Kidney glomerular epithelial cell (primary cell): ENCODE measurements at regions not wholly inside any gene's neighbourhood (a gene's known extent, or its start where the extent isn't known, plus 50 kb on each side); places are given as distances from the start of the nearest gene placed in this dataset.
"Not testable (repeated sequence)": the region's sequence is repeated elsewhere in the genome, so short reads cannot be mapped to it uniquely, and the experiment has no call there.

Experiments used
- DNase-seq: peaks from one replicate; lab custom pipeline; 2025; lab: John Stamatoyannopoulos, UW

DNA sequence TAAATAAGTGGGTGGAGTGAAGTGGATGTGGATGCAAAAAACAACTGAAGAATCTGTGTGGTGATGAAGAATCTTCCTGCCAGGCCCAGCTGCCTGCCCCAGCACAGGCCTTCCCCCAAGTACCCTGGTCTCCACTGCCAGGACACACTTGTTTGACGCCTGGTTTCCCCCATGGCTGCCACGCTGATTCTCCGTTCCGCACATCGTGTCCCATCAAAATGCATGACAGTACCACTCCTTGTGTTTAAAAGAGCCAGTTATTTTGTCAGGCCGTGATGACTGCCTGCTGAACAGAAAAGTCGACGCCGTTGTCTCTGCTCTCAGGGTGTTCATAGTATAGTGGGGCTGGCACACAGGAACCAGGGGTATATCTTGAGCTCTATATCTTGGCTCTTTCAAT lies 50.3 kb upstream of the KYNU start:
- no peak for DNase-seq

DNA sequence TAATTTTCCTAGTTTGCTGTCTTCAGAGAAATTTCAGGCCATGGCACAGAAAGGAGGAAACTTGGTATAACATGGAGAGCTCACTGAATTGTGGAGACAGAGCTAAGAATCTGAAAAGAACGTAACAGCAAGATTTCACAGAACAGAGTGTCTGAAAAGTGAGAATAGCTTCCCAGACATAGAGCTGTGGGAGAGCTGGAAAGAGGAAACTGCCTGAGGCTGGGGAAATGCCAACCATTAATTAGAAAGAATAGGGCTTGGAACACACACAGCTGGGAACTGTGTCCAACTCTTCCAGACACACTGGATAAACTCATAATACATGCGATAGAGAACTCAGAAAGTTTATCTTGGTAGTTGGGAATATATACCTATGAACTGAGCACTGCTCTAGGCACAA lies 51.6 kb upstream of the KYNU start:
- DNase-seq, result no peak

DNA sequence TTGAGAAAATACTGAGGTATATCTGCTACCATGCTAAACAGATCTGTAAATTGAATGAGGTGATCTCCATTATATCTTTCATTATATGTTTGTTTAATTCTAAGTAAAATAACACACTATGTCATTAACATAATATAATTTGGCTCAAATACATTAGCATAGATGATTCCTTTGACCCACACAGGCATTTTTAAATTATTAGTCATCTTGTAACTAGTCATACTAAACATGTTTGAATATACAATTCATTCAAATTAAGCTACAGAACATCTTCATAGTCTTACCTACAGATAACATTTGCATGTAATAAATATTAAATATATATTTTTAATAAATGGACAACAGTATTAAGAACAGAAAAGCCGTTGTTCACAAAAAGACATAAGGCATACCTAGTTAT lies 52.7 kb upstream of the KYNU start:
- DNase-seq, result no peak

DNA sequence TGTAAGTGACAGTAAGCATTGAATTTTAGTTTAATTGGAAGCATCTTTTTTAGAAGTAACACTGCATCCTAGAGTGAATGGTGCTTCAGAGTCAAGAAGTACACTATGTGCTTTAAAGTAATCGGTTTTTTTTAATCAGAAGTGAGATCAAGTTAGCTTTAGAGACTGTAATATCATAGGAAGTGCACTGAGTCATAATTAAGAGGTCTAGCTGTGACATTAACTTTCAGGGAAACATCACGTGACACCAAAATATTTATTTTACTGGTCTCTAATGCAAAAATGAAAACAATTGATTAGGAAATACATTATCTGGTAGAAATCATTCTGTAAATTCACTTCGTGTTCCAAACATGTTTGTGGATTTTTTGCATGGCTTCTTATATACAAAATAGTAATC lies 55.3 kb upstream of the KYNU start:
- no peak for DNase-seq

DNA sequence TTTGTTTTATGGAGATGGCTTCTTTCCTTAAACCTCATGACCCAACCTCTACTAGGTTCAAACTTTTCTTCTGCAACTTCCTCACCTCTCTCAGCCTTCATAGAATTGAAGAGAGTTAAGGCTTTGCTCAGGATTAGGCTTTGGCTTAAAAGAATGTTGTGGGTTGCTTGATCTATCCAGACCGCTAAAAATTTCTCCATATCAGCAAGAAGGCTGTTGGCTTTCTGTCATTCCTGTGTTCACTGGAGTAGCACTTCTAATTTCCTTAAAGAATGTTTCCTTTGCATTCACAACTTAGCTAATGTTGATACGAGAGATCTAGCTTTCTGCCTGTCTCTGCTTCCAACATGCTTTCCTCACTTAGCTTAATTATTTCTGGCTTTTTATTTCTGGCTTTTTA lies 58.1 kb upstream of the KYNU start:
- peak; percentile 85 for DNase-seq

DNA sequence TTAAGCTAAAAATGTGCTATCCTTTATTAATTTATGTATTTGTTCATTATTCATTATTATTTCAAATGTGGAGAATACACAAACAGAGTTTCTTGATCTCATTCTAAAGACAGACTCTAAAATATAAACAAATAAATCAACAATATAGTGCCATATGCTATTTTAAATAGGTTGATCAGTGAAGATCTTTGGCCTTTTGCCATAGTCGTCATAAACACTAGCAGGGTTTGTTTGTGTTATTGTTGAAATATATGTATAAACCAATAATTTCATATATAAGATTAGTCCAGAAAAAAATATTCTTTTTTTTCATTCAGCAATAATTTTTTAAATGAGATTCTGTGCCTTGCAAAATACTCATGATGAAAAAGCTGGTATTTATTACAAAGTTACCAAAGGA lies 62.1 kb upstream of the KYNU start:
- DNase-seq, result no peak

GRCh38 chr2:142813830-142814829 lies 63.3 kb upstream of the KYNU start:
- DNase-seq, result no peak

DNA sequence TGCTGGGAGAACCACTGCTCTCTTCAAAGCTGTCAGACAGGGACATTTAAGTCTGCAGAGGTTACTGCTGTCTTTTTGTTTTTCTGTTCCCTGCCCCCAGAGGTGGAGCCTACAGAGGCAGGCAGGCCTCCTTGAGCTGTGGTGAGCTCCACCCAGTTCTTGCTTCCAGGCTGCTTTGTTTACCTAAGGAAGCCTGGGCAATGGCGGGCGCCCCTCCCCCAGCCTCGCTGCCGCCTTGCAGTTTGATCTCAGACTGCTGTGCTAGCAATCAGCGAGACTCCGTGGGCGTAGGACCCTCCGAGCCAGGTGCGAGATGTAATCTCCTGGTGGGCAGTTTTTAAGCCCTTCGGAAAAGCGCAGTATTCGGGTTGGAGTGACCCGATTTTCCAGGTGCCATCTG lies 65.8 kb upstream of the KYNU start:
- not testable (repeated sequence) for DNase-seq

DNA sequence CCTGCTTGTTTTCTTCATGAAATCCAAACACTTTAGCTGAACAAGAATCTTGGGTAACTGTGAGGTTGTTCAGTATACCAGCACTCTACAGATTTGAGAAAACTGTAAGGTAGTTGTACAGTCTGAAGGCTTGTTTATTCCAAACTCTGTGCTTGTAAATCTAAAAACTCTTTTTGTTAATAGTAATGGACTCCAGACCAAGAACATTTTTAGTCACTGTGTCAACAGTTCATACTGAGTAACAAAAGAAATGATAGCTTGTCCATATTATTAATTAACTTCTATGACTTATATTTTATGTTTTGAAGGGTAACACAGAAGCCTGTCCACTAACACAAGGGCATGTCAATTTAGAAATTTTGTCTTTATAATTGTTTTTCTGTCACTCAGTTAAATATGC lies 72.2 kb upstream of the KYNU start:
- DNase-seq, result peak; percentile 2

GRCh38 chr2:142803158-142803557 lies 74.3 kb upstream of the KYNU start:
- no peak for DNase-seq

GRCh38 chr2:142796588-142796987 lies 80.9 kb upstream of the KYNU start:
- no peak for DNase-seq

- DNase-seq, result no peak
Observed at GRCh38 chr2:142796161-142796560, 81.3 kb upstream of the KYNU start.

DNA sequence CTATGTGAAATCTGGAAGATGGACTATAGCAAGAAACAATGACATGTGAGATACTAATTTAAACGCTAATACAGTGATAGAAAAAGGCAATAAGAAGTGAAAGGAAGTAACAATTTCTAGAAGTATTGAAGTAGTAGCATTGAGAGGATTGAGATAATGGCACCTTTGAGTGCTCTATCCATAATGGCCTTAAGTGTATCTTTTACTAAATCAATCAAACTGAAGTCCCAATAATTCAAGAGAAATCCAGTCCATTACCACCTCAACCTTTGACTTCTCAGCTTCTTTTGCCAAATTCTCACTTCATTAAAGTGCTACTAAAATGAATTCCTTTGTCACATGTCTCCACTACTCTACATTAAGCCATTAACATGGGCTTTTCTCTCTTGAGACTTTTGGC lies 82.6 kb upstream of the KYNU start:
- DNase-seq, result no peak

DNA sequence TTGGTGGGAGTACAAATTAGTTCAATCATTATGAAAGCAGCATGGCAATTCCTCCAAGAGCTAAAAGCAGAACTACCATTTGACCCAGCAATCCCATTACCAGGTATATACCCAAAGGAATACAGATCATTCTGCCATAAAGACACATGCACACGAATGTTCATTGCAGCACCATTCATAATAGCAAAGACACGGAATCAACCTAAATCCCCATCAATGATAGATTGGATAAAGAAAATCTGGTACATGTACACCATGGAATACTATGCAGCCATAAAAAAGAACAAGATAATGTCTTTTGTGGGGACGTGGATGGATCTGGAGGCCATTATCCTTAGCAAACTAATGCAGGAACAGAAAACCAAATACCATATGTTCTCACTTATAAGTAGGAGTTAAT lies 85.1 kb upstream of the KYNU start:
- DNase-seq, result not testable (repeated sequence)

GRCh38 chr2:142791335-142791734 lies 86.1 kb upstream of the KYNU start:
- DNase-seq, result no peak

- no peak for DNase-seq
Observed at GRCh38 chr2:142786918-142787702, 90.4 kb upstream of the KYNU start.

GRCh38 chr2:142782942-142783443 lies 94.5 kb upstream of the KYNU start:
- no peak for DNase-seq

DNA sequence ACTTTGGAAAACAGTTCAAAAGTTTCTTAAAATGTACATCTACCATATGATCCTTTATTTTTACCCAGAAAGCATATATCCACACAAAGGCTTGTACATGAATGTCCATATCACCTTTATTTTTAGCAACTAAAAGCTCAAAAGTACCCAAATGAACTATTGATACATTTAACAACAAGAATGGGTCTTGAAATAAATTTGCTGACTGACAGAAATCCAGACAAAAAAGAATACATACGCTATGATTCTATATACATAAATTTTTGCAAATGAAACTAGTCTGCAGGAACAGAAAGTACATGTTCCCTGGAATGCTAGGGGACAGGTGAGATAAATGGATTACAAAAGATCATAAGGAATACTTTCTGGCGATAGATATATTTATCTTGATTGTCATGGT lies 96.3 kb upstream of the KYNU start:
- DNase-seq, result no peak

- DNase-seq, result no peak
Observed at GRCh38 chr2:142778289-142778688, 99.2 kb upstream of the KYNU start.

DNA sequence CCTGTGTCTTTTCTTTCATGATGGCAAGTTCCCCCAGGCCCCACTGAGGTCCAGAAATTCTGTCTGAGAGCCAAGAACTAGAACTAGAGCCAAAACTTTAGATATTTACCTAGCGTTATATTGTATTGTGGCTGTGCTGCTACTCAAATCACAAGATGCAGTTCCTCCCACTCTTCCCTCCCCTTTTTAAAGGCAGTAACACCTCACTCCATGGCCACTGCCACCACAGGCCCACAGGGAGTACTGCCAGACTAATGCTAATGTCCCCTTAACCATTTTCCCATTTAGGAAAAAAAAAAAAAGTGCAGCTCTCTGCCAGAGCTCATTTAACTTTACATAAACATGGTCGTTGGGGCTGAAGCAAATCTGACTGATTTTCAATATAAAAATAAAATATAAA lies 99.7 kb upstream of the KYNU start:
- DNase-seq, result no peak

DNA sequence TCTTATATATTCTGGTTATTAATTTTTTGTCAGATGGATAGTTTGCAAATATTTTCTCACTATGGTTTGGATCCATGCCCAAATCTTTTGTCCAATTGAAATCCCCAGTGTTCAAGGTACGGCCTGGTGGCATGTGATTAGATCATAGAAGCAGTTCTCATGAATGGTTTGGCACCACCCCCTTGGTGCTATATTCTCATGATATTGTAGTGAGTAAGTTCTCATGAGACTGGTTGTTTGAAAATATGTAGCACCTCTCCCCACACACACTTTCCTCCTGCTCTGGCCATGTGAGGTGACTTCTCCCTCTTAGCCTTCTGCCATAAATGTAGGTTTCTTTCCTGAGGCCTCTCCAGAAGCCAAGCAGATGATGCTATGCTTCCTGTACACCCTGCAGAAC lies 107.7 kb upstream of the KYNU start:
- DNase-seq, result peak; percentile 0

DNA sequence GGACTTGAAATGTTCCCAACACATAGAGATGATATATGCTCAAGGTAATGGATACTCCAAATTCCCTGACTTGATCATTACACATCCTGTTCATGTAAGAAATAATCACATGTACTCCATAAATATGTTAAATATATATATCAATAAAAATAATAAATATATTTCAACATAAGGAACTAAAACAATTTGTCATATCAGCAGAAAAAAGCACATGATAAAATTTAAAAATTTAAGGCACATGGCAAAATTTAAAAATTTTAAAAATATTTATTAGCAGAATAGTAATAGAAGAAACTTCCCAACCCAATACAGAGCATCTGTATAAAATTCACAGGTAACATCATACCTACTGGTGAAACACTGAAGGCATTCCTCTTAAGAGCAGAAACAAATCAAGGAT lies 109.6 kb upstream of the KYNU start:
- no peak for DNase-seq

- DNase-seq, result no peak
Observed at GRCh38 chr2:142758973-142759372, 118.5 kb upstream of the KYNU start.
